GM19043 (cell line): ENCODE measurements at regions not wholly inside any gene's neighbourhood (a gene's known extent, or its start where the extent isn't known, plus 50 kb on each side); places are given as distances from the start of the nearest gene placed in this dataset.
"Not testable (repeated sequence)": the region's sequence is repeated elsewhere in the genome, so short reads cannot be mapped to it uniquely, and the experiment has no call there.

Experiments
- ATAC-seq: cut with Tn5 transposase; IDR thresholded peaks from one replicate; pipeline ENCODE4 v1.9.1; 2021; ENCODE audit warnings: low read depth; ENCODE audit not compliant: unreplicated experiment

- no peak for ATAC-seq
These were observed 58.5 kb downstream of the TEX13C start for GRCh38 chrX:125378205-125378604.

- ATAC-seq = no peak
These were observed 59.1 kb downstream of the TEX13C start for GRCh38 chrX:125378770-125379169.

DNA sequence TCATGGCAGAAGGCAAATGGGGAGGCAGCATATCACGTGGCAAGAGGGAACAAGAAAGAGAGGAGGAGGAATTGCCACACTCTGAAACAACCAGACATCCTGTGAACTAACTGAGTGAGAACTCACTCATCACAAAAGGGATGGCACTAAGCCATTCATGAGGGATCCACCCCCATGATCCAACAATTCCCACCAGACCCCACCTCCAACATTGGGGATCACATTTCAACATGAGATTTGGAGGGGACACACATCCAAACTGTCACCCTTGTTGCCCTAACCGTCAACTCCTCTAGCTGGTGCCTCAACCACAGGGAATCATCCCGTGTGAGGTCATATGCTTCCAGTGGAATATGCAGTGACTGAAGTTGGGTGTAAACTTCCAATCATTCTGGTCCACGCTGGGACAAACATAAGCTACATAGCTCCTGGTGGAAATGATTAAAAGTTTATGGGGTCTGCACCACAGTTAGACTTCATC lies 62.5 kb downstream of the TEX13C start:
- no peak for ATAC-seq

DNA sequence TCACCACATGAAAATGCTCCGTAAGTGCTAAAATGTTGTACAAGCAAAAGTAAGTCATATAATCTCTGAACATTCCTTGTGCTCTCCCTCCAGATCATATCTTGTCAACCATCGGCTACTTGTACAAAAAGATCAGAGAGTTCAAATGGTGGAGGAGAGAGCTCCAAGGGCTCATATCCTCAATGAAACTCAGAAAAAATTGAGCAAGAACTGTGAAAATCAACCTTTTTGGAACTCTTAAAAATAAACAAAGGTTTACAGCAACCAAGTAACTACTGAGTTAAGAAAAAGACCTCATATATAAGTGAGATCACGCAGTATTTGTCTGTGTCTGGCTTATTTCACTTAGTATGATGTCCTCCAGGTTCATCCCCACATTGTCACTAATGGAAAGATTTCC lies 63.2 kb downstream of the TEX13C start:
- ATAC-seq = no peak

- ATAC-seq = no peak
These were observed 65.2 kb downstream of the TEX13C start for GRCh38 chrX:125384867-125385266.

DNA sequence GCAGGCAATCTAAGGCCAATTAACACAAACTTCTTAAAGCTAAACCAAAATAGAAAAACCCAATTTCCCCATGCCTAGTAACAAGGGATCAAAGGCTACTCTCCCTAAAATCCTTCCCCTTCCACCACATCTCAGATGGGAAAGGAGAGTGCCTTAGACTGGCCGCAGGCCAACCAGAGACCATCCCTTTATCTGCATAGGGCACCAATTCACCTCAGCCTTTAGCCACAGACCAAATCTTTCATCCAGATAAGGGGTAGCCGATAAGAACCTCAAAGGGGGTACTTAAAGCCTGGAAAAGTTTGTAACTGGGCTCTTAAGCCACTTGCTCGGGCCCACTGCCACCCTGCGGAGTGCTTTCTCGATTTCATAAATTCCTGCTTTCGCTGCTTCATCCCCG lies 68.3 kb downstream of the TEX13C start:
- no peak for ATAC-seq

GRCh38 chrX:125394449-125394848 lies 74.8 kb downstream of the TEX13C start:
- no peak for ATAC-seq

DNA sequence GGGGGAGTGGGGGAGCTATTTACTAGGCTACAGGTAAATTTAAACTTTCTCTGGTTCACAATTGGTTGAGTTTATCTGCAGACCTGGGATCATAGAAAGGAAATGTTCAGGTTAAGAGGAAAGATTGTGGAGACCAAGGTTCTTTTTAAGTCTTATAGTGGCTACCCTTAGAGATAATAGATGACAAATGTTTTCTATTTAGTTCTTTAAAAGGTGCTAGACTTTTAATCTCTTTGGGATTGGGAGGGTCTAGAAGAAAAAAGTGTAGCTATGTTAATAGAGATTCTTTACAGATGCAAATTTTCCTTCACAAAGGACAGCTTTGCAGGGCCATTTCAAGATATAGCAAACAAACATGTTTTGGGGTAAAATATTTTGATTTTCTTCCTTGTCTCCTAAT lies 76.0 kb downstream of the TEX13C start:
- ATAC-seq = no peak

- ATAC-seq = no peak
These were observed 79.3 kb downstream of the TEX13C start for GRCh38 chrX:125398959-125399440.

DNA sequence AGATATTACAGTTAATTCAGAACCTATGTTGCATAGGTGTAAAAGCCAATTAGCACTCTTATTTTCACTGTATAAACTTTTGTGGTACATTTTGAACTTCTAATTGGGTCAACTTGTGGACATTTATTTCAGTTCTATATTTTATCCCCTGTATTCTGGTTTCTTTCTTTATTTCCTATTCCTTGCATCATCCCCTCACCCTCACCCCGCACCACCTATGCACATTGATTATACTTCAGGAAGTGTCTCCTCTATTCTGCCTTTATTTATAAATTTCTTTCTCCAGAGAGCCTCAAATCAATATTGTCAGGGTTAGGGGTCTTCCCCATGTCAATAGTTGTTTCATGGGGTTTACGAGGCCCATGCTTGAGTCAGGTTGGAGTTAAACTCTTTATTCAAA lies 83.1 kb downstream of the TEX13C start:
- ATAC-seq = no peak

- ATAC-seq = no peak
These were observed 85.0 kb downstream of the TEX13C start for GRCh38 chrX:125404667-125405160.

- ATAC-seq = no peak
These were observed 85.7 kb downstream of the TEX13C start for GRCh38 chrX:125405339-125405738.

- ATAC-seq = no peak
These were observed 87.6 kb downstream of the TEX13C start for GRCh38 chrX:125407314-125407713.

DNA sequence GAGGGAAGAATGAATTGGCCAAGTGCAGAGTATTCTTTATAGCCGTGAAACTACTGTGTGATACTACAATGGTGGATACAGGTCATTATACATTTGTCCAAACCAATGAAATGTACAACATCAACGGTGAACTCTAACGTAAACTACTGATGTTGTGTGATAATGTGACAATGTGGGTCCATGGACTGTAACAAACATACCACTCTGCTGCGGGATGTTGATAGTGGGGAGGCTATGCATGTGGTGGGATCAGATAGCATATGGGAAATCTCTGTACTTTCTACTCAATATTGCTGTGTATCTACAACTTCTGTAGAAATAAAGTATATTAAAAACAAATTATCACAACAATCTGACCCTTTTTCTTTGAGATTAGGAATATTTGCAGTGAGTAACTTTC lies 101.1 kb downstream of the TEX13C start:
- ATAC-seq = no peak

GRCh38 chrX:125422986-125423385 lies 103.3 kb downstream of the TEX13C start:
- no peak for ATAC-seq

GRCh38 chrX:125424536-125424935 lies 104.9 kb downstream of the TEX13C start:
- ATAC-seq = no peak

DNA sequence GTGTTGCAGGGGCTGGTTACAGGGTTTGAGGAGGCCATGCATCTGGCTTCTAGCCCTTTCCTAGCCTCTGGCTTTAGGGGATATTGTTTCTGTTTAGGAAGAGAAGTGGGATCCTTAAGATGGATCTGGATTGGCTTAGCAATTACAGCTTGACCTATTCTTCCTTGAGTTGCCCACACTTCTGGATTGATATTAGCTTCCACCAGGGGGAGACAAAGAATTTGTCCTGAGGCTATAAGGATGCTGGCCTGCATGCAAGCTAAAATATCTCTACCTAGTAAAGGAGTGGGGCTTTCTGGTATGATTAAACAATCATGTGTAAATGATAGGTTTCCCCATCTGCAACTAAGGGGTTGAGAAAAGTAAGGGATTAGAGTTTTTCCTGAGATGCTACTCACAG lies 117.2 kb downstream of the TEX13C start:
- no peak for ATAC-seq

DNA sequence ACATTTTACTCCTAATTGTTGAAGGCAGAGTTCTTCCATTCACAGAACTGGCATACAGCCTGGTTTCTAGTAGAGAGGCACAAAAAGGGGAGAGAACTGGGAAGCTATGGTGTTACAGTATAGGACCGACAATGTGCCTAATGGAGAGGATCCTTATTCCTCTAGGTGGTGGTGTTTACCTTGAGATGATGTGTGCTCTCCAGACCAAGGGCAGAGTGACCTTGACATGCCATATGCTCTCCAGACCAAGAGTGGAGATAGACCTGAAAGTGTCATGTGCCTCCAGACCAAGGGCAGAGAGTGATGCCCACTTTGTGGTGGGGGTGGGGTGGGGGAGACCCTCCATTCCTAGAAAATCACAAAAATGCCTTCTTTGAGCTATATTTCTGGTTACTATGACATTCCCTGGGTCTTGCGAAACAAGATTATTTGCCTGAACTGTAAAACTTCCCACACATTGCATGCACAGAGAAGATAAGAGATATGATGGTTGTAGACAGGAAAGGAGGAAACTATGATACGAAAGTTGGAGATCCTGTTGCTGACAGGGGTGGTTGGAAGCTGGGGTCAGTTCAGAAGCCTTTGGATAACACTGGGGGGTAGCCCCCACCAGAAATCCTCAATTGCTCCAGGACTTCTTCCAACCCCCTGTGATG lies 119.7 kb downstream of the TEX13C start:
- no peak for ATAC-seq

DNA sequence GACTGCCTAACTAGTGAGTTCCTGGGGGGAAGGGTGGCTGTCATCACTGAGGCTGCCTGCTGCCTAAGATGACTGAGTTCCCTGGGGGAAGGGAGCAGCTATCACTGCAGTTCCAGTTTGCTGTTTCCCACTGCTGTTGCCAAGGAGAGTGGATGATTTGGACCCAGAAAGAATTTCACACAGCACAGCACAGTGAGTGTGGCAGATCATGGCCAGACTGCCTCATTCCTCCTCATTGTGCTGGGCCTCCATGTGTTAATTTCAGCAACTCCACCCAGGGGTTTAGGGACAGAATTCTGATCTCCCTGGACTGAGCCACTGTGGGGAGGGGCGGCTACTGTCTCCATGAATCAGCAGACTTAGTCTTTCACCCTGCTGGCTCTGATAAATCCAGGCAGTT lies 125.0 kb downstream of the TEX13C start:
- no peak for ATAC-seq

- no peak for ATAC-seq
These were observed 155.8 kb downstream of the TEX13C start for GRCh38 chrX:125475482-125475881.

GRCh38 chrX:125492439-125492838 lies 172.8 kb downstream of the TEX13C start:
- ATAC-seq = no peak

- ATAC-seq = not testable (repeated sequence)
These were observed 173.3 kb downstream of the TEX13C start for GRCh38 chrX:125493004-125493403.

GRCh38 chrX:125497667-125498066 lies 178.0 kb downstream of the TEX13C start:
- no peak for ATAC-seq
